ENCODE measurements at regions not wholly inside any gene's neighbourhood (a gene's known extent, or its start where the extent isn't known, plus 50 kb on each side); places are given as distances from the start of the nearest gene placed in this dataset.

- Histone ChIP-seq H3K23ac (ENCODE audit: insufficient read length, low read depth, low read length) (no peak overlapping the region), H2BK15ac (ENCODE audit: low read depth, low read length) (no peak overlapping the region), H4K5ac (ENCODE audit: insufficient read length, low read depth, low read length) (no peak overlapping the region), H3T11ph (ENCODE audit: low read length) (no peak overlapping the region), H4K8ac (replicated peaks; ENCODE audit: insufficient read length, low read depth, low read length) (no peak overlapping the region), H4K91ac (ENCODE audit: insufficient read length, low read depth, low read length) (no peak overlapping the region), H3K79me2 (ENCODE audit: insufficient read depth, low read length) (peaks cover 8% of the 10 kb centered on the region; the same call in 1 of the 2 replicates), H3K27ac (ENCODE audit: insufficient read length, low read depth, low read length) (no peak overlapping the region), H3K27me3 (ENCODE audit: insufficient read depth, low read length) (no peaks in the 10 kb centered on the region), H3K4ac (ENCODE audit: low read depth, low read length) (no peak overlapping the region), H4K20me1 (ENCODE audit: control insufficient read depth, insufficient read depth, insufficient read length) (no peaks in the 10 kb centered on the region), H3K14ac (ENCODE audit: insufficient read depth, low read length) (no peak overlapping the region), H2AK5ac (ENCODE audit: insufficient read length, low read length) (no peak overlapping the region), H3K9ac (ENCODE audit: extremely low read depth, insufficient read length, low read length) (no peak overlapping the region), H2BK20ac (ENCODE audit: low read depth, low read length, poor library complexity, severe bottlenecking) (no peak overlapping the region), H3K4me2 (ENCODE audit: insufficient read depth, insufficient read length, low read length) (no peak overlapping the region), H3K9me3 (ENCODE audit: control insufficient read depth, low read depth, low read length) (no peaks in the 10 kb centered on the region), H2BK120ac (ENCODE audit: low read depth, low read length, poor library complexity, severe bottlenecking) (no peak overlapping the region), H3K18ac (ENCODE audit: insufficient read length, low read depth, low read length) (no peak overlapping the region), H2AFZ (ENCODE audit: low read length) (no peak overlapping the region), H3K79me1 (ENCODE audit: insufficient read depth, low read depth, low read length, poor library complexity, severe bottlenecking) (no peaks in the 10 kb centered on the region), H3K56ac (ENCODE audit: insufficient read length, low read depth, low read length) (no peak overlapping the region), H2BK12ac (ENCODE audit: insufficient read length, low read depth, low read length) (no peak overlapping the region), H3K23me2 (ENCODE audit: insufficient read length, low read depth, low read length, poor library complexity, severe bottlenecking) (no peaks in the 10 kb centered on the region), H2BK5ac (ENCODE audit: insufficient read length, low read length) (no peak overlapping the region), H3K4me1 (ENCODE audit: insufficient read depth, low read length) (peaks cover 3% of the 10 kb centered on the region; the same call in 1 of the 2 replicates)
- H3K4me1 Mint-ChIP-seq, result peaks cover 15 to 41% of the 10 kb centered on the region in 2 experiments
- peaks cover 0 to 5% (median 3%) of the 10 kb centered on the region in 3 experiments; a peak in 3 of 7 replicates for H3K36me3 Mint-ChIP-seq (ENCODE audit: insufficient read depth in 1 of 3, low read depth in 3 of 3)
- DNase-seq, result no peak
- H3K27me3 Mint-ChIP-seq (ENCODE audit: low read depth), result no peaks in the 10 kb centered on the region; the same call in 1 of the 2 replicates
- no peak overlapping the region for H3K27ac Mint-ChIP-seq
- TF ChIP-seq CTCF (conservative IDR thresholded peaks at IDR 0.05), result no peak
- no peak overlapping the region for H3K4me3 Mint-ChIP-seq
- WGBS (ENCODE audit: extremely low coverage, insufficient read length, low lambda C conversion rate), result no CpG with 5 or more reads among the region's 3 CpGs
- peaks cover 37 to 69% of the 10 kb centered on the region in 2 experiments for H3K9me3 Mint-ChIP-seq
Observed at GRCh38 chrX:51825436-51825835, 68.0 kb upstream of the MAGED1 start.

Data from H9 (cell line).